DMS79 treated with DMSO at 0.1 percent for 48 hours (cell line): ENCODE measurements at regions not wholly inside any gene's neighbourhood (a gene's known extent, or its start where the extent isn't known, plus 50 kb on each side); places are given as distances from the start of the nearest gene placed in this dataset.
"Not testable (repeated sequence)": the region's sequence is repeated elsewhere in the genome, so short reads cannot be mapped to it uniquely, and the experiment has no call there.

Experiments
- DNase-seq: peaks from one replicate; lab custom pipeline; 2025; lab: John Stamatoyannopoulos, UW

DNA sequence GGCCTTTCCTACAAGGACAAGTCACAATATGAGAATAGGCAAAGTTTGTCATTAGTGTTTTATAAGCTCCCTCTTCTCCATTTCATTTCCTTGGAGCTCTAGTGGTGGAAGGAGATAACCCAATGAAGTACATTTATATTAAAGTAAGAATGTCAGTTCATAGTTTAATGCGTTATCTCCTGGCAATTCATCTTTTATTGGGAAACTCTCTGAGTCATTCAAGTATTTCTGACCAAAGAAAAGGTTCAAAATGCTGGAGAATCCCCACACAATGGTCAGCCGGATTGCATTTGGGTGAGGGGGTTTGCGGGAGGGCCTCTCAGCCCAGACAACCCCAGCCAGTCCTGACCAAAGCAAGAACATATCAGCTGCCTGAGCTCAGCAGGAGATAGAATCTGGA is 321.5 kb upstream of the NRP1 start:
- no peak for DNase-seq

DNA sequence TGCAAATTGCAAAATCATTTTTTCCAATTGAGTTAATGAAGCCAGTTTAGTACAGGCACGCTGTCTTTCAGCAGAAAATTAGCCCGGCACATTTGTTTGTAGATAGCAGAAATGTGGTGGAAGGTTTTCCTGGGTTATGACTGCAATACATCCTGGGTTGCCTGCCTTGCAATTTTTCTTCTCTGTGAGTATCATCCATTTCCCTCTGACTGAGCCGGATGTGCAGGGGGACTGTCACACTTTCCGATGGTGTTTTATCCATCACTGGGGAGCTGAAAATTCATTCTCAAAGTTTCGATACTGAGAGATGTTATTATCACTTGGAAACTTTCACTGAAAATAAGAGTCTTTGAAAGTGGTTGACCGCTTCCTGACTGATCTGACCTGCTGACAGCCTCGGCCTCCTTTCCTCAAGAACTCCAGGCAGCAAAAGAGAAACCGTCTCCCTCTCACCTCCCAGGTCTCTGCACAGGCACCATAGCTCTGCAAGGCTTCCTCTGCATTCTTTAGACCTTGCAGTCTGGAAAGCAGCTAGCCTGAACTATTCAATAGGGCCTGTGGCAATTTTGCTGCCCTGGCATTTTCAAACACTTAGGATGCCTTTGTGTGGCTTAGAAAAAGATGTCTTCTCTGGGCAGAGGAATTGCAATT is 320.8 kb upstream of the NRP1 start:
- no peak for DNase-seq

DNA sequence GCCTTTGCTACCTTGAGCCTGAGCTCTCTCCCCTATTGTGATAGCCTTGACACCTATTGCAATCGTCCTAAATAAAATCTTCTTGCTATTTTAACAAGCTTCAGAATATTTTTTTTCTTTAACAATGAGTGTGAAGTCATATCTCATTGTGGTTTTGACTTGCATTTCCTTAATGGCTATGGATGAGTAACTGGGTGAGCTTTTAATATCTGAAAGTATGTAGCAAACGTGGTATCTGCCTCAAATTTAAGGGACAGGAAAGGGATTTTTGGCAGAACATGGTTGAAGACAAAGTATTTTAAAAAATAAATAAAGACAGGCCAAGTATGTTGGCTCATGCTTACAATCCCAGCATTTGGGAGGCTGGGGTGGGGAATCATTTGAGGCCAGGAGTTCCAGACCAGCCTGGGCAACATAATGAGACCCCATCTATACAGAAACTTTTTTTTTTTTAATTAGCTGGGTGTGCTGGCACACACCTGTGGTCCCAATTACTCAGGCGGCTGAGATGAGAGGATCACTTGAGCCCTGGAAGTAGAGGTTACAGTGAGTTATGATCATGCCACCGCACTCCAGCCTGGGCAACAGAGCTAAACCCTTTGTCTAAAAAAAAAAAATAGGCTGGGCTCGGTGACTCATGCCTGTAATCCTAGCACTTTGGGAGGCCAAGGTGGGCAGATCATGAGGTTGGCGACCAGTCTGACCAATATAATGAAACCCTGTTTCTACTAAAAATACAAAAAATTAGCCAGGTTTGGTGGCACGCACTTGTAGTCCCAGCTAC is 319.3 kb upstream of the NRP1 start:
- DNase-seq: no peak

DNA sequence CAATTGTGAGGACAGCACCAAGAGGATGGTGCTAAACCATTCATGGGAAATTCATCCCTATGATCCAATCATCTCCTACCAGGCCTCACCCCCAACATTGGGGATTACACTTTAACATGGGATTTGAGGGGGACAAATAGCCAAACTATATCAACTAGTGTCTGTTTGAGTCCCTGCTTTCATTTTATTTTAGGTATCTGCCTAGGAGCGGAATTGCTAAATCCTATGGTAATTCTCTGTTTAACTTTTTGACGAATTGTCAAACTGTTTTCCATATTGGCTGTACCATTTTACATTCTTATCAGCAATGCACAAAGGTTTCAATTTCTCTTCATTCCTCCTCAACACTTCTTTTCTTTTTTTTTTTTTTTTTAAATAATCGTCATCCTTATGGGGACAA is 318.4 kb upstream of the NRP1 start:
- DNase-seq: no peak

DNA sequence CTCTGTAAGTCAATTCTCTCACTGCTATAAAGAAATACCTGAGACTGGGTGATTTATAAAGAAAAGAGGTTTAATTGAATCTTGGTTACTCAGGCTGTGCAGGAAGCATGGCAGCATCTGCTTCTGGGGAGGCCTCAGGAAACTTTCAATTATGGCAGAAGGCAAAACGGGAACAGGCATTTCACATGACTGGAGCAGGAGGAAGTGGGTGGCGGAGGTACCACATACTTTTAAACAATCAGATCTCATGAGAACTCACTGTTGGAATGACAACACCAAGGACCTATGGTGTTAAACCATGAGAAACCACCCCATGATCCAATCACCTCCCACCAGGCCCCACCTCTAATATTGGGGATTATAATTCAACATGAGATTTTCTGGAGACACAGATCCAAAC is 315.7 kb upstream of the NRP1 start:
- DNase-seq: not testable (repeated sequence)

DNA sequence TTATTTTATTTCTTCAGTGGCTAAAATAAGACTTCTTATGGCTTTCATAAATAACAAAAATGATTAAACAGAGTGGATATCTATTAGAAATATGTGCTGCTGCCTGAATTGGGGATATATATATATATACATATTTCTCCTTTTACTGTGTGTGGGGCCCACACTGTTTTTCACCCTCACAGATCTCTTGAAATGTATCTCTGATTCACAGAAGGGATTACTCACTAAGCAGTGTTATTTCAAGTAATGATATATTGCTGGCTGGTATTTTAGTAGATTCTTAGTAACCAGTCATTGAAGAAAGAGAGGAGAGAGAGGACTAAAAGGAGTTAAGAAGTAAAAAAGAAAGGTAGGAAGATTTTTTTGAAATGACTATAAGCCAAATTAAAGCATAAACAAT is 308.6 kb upstream of the NRP1 start:
- DNase-seq: no peak

DNA sequence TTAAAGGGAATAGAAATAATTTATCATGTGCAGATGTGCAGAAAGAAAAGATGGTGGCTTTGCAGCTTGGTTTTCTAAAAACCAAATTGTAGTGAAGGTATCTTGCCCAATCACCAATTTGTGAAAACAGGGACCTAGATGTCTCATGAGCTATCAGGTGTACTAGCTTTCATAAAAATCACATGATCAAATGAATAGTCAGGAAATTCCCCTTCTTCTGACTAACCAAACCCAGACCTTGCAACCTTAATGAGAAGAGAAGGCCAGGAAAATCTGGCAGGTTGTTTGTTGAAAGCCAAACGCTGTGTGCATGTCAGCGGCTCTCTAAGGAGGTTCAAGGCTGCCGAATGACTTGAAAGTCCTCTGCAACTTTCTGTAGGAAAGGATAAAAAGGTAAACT is 304.4 kb upstream of the NRP1 start:
- no peak for DNase-seq

DNA sequence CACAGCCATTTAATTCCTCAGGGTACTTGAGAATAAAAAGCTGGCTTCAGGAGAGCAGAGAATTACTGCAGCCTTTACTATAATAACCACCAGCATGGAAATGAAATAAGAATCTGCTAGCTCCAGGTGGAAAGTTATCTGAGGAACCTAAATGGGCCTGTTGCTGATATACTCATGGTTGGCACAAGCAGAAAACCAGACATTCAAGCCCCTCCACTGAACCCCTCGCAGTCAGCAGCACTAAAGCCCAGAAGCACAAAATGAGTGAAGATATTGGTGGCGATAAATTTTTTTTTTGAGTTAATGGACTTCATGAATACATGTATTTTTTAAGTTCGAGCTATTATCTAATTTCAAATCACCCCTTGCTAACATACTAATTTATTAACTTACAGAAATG is 303.9 kb upstream of the NRP1 start:
- no peak for DNase-seq

DNA sequence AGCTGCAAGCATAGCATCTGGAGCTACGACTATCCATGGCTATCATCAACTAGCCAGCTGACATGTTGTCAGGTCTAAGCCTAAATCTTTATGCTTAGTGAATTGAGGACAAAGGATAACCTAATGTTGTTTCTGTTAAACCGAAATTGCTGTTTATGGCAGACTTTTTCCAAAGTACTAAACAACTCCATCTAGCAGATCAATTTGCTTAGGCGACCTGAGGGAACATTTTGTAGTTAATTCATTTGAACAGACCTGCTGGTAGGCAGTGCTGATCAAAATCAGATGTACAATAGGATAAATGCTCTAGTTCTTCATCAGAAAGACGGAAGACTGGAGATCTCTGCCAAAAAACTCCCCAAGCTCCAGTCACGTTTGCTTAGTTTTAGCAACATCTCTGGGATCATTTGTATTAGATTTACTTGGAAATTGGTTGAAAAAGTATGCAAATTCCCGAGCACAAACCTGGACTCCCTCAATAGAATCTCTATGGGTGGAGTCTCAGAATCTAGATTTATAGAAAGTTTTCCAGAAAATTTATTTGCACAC is 301.6 kb upstream of the NRP1 start:
- DNase-seq: no peak

DNA sequence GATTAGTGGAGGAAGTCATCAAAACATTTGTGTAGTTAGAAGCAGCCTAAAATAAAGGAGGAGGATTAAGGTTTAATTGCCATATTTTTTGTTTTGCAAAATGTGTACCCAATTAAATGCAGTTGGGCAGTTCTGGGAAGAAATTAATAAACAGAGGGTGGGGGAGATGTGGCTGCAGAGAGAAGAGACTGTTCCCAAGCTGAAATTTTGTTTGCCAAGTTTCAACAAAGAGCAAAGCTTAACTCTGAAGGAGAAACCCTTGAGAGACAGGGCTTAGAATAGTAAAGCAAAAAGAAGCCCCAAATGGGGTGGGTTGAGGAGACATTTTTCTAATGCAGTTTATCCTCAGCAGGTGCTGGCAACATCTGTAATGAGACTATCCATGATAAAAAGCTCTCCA is 298.0 kb upstream of the NRP1 start:
- no peak for DNase-seq

DNA sequence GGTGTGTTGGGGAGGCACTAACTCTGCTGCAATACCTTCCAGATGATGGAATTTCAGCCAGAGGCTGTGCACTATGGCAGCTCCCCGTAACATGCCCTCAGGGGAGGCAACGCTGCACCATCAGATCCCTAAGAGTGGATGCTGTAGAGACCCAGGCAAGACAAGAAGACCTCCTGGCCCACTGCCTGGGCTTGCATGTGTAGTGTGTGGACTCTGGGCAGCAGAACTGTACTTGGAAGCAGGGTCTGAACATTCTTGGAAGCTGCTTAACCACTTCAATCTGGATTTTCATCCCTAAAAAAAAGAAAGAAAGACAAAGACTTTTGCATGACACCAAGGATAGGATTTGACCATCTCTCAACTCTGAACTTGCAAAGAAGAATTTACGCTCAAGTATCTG is 297.5 kb upstream of the NRP1 start:
- DNase-seq: no peak

DNA sequence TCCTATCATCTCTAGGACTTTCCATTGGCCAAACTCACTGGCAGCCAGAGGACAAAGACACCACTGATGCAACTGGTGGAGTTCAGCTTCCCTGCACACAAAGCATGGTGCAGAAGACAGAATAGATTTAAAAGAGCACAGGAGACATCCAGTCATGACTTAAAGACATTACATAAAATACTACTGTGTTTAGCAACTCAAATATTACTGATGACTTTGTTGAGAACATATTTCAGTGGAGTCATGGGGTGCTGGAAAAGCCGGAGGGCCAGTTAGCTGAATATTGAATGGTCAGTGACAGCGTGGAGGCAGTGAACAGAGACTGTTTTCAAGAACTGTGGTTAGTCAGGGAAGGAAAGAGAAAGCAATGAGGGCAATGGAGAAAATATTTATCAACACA is 296.3 kb upstream of the NRP1 start:
- no peak for DNase-seq

DNA sequence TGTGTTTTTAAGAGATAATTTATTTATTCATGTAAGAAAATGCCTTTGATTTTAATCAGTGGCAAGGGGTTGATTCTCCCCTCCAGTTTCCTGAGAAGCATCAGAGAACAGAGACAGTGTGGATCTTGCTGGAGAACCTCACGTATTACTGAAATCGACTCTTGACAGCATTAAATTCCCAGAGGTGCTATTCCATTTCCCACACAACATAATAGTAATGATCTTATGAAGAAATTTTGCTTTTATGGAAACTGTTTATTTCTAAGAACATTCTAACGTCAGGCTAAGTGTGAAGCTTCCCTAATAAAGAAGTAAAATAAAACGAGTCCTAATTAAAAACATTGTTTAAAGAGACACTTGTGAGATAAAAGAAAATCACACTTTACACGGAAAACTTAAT is 293.1 kb upstream of the NRP1 start:
- no peak for DNase-seq

DNA sequence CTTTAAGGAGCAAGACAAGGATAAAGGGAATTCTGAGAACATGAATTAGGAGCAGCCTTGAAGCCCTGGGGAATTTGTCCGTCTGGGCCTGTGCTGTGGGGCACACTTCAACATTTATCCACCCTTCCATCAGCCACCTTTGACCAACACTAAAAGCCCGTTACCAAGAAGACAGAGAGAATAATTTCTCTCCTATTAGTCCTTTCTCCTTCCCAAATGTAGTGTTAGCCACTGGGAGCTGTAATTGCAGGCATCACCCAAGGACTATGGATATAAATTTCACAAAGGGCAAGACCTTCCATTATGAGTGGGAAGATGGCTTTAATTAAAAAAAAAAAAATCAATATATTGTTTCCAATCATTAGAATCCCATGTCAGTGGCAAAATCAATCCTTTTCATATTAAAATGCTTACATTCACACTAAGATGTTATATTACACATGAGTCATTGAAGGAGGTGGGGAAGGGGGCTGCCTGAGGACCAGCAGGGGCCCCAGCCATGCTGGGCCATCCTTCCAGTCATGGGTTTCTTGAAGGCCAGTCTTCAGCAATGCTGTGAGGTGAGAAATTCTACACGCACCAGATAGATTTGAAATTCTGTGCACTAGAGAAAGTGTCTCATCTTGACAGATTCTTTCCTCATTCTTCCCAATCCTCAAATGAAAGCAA is 292.5 kb upstream of the NRP1 start:
- DNase-seq: no peak

DNA sequence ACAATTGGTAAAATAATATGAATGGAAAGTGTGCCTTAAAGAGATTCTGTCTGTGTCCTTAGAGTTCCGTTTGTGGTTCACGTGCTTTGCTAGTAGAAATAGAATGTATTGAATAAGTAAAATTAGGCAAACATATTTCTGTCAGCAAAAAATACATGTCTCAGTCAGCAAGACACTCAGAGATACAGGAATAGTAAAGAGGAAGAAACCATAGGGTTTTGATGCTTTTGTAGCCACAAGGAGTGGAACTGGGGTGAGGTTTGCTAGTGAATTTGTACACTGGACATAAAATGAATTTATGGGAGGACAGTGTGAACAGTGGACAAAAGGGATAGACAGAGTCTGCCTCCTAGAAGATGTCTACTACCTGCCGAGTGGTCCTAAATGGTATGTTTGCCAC is 289.2 kb upstream of the NRP1 start:
- no peak for DNase-seq

DNA sequence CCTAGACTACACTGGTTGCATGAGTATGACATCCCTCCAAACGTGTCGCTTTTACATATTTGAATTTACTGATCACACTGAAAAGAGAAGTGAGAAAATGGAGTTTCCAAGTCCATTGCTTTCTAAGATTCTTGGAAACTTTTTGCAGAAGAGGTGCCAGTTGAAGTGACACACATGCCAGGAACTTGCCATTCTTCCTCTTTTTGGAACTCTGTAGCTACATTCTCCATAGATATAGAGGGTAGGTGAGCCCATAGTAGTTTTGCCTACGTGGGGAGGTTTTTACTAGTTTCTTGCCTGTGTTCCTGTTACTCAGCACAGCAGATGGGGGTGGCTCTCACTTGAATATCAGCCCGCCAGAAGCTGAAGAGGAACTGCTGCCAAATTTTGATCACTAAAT is 286.6 kb upstream of the NRP1 start:
- no peak for DNase-seq

DNA sequence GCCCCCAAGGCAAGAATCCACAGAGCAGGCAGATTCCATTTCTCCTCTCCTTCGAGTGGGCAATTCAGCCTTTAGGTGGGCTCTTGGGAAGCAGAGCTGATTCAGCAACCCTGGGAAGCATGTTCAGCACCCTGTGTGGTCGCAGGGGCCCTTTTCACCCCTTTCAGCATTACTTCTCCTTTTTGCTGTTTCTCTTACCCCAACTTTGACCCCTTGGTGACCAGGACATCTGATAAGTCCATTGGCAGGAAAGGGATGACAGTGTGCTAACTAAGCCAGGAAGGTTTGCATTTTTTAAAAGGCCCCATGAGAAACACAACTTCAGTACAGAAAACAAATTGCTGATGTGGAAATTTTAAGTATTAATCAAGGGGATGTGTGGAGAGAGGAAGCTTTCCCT is 283.7 kb upstream of the NRP1 start:
- DNase-seq: no peak

DNA sequence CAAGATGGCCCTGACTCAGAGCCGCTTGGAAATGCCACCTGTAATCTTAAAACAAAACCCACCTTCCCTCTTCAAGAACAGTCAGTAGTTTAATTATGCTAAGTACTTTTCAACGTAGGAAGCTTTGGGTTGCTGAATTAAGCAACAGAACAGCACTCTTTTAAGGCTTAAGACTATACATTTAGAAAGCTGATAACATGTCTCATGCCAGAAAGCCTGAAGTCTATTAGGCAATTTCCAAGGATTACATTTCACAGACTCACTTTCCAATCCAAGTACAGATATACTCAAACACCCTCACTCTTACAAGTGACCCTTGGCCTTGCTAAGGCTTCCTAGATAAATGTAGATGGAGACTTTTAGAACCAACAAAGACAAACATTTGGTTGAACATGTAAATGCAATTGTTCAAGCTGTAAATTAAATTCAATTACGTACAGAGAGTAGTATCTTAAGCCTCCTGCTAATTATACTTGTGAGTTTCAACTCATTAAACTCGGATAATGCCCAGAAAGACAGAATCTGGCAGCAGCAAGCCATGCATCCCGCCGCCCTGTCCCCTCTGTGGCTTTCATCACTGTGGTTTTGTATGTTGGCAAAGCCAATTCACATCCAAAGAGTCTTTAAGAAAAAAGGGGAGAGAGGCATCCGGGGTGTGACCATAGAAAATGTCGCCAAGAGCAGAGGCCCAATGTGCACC is 283.1 kb upstream of the NRP1 start:
- no peak for DNase-seq

DNA sequence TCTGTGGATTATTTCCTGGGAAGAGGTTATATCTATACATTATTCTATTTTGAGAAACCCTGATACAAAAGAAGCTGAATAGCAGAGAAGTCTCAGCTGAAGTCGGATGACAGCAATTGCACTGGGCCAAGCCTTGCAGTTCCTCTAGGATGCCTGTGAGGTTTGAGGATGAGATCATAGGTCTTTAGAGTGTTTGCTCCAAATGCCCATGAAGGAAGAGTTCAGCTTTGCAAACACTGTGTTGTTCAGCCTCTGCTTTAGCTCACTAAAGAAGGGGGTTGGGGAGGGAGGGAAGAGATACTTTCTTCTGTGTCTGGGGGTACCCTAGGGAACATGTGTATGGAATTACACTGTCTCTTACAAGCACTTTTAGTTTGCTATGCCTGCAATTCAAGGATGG is 282.5 kb upstream of the NRP1 start:
- DNase-seq: no peak

DNA sequence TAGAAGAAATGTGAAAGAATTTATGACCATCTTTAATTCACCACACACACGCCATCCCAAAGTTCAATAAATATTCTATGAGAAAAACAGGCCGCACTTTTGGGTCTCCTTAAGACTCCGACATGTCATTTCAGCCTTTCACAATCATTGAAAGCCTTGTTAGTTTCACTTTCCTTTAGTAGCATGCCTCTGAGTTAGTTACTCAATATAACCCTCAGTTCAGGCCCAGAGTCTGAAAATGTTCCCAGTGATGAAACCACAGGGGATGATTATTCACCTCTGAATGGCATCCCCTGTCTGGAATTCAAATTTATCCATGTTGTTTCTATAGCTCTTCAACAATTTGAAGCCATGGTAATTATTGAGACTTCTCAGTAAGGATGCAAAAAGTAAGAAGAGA is 278.1 kb upstream of the NRP1 start:
- no peak for DNase-seq

DNA sequence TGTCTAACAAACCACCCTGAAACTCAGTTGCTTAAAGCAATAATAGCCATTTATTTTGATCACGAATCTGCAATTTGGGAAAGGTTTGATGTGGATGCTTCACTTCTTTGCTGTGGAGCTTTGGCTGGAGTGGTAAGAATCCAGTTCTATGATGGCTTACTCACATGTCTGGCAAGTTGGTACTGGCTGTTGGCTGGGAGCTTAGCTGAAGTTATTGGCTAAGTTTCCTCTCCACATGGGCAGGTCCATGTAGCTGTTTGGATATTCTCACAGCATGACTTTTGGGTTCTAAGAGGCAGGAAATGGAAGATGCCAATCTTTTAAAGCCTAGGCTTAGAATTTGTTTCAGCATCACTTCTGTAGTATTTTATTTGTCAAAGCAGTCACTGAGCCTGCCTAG is 277.6 kb upstream of the NRP1 start:
- DNase-seq: no peak

DNA sequence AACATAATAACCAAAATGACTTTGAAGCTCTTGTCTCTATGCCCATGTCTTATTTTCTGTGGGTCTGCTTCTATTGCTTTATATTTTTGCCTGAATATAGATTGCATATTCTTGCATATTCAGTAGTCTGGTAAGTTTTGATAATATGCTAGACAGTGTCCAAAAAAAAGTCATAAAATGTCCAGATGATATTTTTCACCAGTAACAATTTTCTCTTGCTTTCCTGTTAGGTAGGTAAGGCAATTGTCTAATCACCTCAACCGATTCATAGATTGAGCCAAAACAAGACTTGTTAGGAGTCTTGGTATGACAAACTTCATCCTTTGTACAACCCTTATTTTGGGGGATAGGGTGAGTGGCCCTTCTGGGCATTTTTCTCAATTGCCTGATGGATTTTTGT is 277.0 kb upstream of the NRP1 start:
- no peak for DNase-seq

DNA sequence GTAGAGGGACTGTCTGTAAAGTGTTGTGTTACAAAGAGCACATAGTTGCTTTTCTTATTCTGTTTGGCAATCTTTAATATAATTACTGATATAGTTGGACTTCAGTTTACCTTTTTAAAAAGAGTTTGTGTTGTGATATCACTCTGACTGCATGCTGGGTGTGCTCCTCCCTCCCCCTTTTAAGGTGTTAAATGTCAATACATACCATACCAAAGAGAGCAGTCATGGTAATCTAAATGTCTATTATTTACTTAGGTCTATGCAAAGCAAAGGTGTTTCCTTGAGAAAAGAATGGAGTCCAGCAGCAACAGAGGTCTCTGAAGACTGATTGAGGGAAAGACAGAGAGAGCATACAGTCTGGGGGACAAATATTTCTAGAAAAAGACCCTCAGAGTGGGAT is 275.1 kb upstream of the NRP1 start:
- no peak for DNase-seq
